ENCODE measurements at regions not wholly inside any gene's neighbourhood (a gene's known extent, or its start where the extent isn't known, plus 50 kb on each side); places are given as distances from the start of the nearest gene placed in this dataset.

- DNase-seq (ENCODE audit: low read depth), result no peak
- no peak overlapping the region for H3K4me3 ChIP-seq (ENCODE audit: control insufficient read depth, low read depth, low read length)
- TF ChIP-seq, protein P1, sequence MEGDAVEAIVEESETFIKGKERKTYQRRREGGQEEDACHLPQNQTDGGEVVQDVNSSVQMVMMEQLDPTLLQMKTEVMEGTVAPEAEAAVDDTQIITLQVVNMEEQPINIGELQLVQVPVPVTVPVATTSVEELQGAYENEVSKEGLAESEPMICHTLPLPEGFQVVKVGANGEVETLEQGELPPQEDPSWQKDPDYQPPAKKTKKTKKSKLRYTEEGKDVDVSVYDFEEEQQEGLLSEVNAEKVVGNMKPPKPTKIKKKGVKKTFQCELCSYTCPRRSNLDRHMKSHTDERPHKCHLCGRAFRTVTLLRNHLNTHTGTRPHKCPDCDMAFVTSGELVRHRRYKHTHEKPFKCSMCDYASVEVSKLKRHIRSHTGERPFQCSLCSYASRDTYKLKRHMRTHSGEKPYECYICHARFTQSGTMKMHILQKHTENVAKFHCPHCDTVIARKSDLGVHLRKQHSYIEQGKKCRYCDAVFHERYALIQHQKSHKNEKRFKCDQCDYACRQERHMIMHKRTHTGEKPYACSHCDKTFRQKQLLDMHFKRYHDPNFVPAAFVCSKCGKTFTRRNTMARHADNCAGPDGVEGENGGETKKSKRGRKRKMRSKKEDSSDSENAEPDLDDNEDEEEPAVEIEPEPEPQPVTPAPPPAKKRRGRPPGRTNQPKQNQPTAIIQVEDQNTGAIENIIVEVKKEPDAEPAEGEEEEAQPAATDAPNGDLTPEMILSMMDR (IDR thresholded peaks at IDR 0.05; ENCODE audit: control insufficient read depth, insufficient read depth, low read depth, low read length, missing control alignments), result no peak
These were observed 101.8 kb upstream of the CREB1 start for GRCh38 chr2:207427986-207428385.

DNA sequence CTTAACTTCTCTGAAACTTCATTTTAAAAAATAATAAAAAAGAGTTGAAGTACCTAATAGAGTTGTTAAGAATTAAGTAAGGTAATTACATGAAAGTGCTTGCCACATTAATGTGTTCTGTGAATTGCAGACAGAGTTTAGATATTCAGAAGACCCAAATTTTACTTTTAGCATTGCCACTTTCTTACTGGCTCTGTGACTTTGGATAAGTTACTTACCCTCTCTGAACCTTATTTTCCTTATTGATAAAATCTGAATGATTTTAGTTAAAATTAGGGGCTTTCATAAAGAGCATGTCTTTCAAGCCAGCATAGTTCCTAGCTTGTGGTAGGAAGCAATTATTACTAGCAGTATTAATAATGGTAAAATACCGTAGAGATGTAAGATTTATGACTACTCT, 101.2 kb upstream of the CREB1 start:
- DNase-seq (ENCODE audit: low read depth), result no peak
- TF ChIP-seq, protein P1 (IDR thresholded peaks at IDR 0.05; ENCODE audit: control insufficient read depth, insufficient read depth, low read depth, low read length, missing control alignments), result no peak
- no peak overlapping the region for H3K4me3 ChIP-seq (ENCODE audit: control insufficient read depth, low read depth, low read length)

GRCh38 chr2:207432453-207432852, 97.3 kb upstream of the CREB1 start:
- no peak overlapping the region for H3K4me3 ChIP-seq (ENCODE audit: control insufficient read depth, low read depth, low read length)
- no peak for DNase-seq (ENCODE audit: low read depth)
- TF ChIP-seq, protein P1 (IDR thresholded peaks at IDR 0.05; ENCODE audit: control insufficient read depth, insufficient read depth, low read depth, low read length, missing control alignments), result no peak

DNA sequence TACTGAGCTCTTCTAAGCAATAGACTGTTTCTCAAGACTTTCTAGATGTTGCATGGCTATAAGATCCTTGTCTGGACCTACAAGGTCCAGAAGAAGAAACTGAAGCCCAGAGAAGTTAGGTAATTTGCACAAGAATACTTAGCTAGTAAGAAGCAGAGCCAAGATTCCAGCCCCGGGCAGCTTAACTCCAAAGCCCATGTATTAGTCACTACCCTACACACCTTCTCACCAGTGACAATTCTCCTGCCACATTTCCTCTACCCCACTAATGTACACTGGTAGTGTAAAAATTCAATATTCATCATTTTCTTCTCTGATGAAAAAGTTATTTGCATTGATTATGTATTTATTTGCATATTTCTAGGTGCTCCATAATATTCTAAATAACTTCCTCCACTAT, 95.5 kb upstream of the CREB1 start:
- no peak for DNase-seq (ENCODE audit: low read depth)

GRCh38 chr2:207434899-207435465, 94.8 kb upstream of the CREB1 start:
- DNase-seq (ENCODE audit: low read depth), result no peak
- TF ChIP-seq, protein P1 (IDR thresholded peaks at IDR 0.05; ENCODE audit: control insufficient read depth, insufficient read depth, low read depth, low read length, missing control alignments), result no peak
- no peak overlapping the region for H3K4me3 ChIP-seq (ENCODE audit: control insufficient read depth, low read depth, low read length)

More for the DNA sequence above, 95.5 kb upstream of the CREB1 start:
- TF ChIP-seq, protein P1 (IDR thresholded peaks at IDR 0.05; ENCODE audit: control insufficient read depth, insufficient read depth, low read depth, low read length, missing control alignments), result no peak
- H3K4me3 ChIP-seq (ENCODE audit: control insufficient read depth, low read depth, low read length), result no peak overlapping the region

DNA sequence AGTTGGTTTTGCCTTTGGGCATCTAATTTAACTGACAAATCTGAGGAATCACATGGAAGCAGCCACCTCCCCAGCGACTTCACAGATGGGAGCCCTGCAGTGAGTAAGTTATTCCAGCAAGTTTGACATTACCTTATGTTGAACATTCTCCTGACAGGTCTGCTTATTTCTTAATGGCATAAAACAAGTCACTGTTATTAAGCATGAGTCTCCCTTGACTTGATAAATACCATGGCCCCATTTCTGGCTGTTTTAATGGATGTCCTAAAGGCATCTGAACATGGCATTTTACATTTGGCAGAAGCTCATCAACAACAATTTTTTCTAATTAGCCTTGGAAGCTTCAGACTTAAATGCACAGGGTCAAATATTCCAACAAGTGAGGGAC, 92.6 kb upstream of the CREB1 start:
- no peak for DNase-seq (ENCODE audit: low read depth)

More for the DNA sequence above, 92.6 kb upstream of the CREB1 start:
- H3K4me3 ChIP-seq (ENCODE audit: control insufficient read depth, low read depth, low read length), result no peak overlapping the region
- TF ChIP-seq, protein P1 (IDR thresholded peaks at IDR 0.05; ENCODE audit: control insufficient read depth, insufficient read depth, low read depth, low read length, missing control alignments), result no peak

Data from AG09309 (cell line).